ELF-1 (cell line): ENCODE measurements at regions not wholly inside any gene's neighbourhood (a gene's known extent, or its start where the extent isn't known, plus 50 kb on each side); places are given as distances from the start of the nearest gene placed in this dataset.
"Not testable (repeated sequence)": the region's sequence is repeated elsewhere in the genome, so short reads cannot be mapped to it uniquely, and the experiment has no call there.

Experiments used
- DNase-seq: peaks from one replicate; pipeline ENCODE4 v3.0.0-alpha.2; 2016; ENCODE audit warnings: low read depth, low spot score

DNA sequence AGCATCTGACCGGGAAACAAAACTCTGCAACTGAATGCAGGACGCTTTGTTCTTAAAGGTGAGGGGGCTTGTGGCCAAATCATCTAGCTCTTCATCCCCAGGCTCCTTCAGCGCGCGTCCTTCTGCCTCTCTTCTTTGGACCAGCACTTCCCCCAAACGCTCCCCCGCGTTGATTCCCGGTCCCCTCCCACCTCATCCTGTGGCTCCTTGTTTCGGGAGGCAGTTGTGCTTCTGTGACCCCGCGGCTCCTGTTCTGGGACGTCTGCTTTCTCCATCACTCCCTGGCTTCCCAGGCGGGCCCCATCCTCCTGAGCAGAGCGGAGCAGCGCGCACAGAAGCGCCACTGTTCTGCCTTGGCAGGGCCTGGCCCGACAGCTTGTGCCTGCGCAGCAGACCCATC lies 109.7 kb upstream of the ZNG1E start:
- DNase-seq: not testable (repeated sequence)

DNA sequence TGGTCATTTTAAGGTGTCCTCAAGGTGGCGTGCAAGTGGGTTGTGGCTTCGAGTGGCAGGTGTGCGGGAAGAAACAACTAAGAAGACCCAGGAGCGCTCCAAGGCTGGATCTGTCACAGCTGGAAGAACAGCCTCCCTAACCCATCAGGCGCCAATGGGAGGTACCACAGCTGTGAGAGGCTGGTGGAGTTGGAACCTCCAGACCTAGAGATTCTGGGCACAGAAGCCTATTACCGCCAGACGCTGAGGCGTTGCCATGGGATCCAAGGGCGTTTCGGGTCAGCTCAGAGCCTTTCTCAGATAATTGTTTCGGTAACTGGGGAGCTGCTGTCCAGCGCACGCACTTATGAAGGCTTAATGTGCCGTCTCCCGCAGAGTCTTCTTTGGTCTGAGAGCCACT lies 156.7 kb upstream of the ZNG1E start:
- not testable (repeated sequence) for DNase-seq

DNA sequence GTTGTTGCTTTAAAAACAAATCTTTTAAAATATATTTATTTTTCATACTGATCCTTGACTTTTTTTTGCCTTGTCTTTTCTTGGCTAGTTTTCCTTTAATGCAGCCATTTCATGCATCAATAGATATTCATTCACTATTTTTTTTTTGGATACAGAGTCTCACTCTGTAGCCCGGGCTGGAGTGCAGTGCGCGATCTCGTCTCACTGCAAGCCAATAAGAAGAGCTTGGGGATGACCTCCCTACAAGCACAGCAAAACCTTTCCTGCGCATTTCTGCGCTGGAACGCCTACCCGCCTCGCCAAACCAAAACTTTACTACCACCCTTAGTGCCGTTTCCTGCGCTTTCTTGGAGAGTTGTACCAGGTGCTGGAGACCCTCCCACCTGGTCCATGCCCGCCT lies 161.3 kb upstream of the ZNG1E start:
- not testable (repeated sequence) for DNase-seq

DNA sequence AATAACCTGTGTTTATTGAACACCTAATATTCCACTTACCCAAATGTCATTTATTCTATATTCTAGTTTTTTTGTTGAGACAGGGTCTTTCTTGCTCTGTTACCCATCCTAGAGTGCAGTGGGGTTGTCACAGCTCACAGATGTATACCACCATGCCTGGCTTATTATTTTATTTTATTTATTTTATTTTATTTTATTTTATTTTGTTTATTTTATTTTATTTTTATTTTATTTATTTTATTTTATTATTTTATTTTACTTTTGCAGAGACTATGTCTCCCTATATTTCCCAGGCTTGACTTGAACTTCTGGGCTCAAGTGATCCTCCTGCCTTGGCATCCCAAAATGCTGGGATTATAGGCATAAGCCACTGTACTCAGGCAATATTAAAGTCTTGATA lies 167.8 kb upstream of the ZNG1E start:
- not testable (repeated sequence) for DNase-seq

DNA sequence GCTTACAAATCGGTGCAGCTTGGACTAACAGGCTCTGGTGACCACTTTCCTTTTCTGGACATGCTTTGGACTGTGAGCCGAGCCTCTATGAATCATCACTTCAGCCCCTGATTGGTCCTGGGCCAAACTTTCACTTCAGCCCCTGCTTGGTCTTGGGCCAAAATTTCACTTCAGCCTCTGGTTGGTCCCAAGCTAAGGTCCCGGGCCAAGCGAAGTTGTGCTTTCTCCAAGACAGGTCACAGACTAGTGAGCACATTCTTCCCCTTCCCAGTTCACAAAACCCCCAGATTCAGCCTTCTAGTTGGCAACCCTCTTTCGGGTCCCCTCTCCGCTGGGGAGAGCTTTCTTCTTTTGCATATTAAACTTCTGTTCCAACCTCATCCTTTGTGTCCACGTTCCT lies 171.0 kb upstream of the ZNG1E start:
- not testable (repeated sequence) for DNase-seq

DNA sequence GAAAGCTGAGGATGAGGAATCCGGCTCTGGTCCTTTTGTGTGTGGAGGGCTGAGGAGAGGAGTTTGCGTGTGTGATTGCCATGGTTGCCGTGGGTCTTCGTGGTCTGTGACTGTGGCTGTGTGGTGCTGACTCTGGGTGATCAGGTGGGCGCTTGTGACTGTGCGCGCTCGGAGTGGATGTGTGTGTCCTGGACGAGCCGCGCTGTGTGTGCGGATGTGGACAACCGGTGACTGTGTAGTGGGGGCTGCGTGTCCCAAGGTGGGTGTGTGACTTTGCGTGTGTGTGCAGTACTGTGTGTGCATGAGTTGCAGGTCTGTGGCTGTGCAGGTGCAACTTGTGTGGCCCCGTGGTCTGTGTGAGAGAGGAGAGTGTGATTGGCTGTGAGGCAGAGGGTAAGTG lies 172.0 kb upstream of the ZNG1E start:
- not testable (repeated sequence) for DNase-seq

DNA sequence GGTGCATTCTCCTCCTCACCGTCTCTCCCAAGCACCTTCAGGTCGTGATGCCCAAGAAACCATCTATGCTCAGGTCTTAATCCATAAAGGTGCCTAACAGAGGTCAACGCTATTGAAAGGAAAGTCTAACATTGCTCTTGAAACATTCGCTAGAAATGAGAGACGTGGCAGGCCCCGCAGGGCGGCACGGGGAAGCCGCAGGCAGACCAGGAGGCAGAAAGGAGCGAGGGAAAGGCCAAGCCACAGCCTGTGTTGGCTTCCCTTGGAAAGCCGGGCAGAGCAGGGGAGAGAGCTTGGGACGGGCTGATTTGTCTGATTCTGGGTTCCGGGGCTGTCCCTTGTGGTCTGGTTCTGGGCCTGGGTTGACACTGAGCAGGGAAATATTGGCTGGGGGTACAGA lies 192.8 kb upstream of the ZNG1E start:
- DNase-seq: not testable (repeated sequence)

DNA sequence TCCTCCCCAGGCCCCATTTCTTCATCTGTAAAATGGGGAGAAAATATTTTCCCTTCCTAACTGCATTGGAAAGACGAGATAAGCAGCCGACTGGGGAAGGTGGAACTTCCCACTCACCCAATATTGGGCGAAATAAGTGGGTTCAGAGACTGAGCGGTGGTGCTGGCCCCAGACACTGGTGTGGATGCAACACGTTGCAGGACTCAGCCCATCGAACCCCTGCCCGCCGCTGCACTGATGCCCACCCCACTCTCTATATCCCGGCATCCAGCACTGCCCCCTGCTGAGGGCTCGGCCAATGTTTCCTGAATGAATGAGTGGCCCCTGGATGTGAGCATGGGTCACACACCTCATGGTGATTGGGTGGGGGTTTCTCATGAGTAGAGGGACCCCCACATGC lies 194.4 kb upstream of the ZNG1E start:
- not testable (repeated sequence) for DNase-seq

DNA sequence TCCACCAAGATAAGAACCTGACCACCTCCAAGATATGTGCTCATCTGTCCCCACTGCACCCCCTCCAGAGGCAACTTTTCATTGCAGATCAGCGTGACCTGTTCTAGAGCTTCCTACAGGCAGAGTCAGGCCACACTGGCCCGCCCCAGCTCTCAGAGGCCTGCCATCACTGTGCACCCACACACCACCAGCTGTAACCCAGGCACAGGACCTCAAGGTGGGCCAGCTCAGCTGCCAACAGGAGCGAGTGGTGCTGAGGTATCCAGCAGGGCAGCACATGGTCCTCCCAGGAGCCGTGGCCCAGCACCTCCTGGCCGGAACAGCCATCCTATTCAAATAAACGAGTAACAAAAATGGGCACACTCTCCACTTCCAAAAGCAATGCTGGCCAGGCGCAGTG lies 189.9 kb upstream of the FOXD4L5 start:
- DNase-seq: not testable (repeated sequence)

DNA sequence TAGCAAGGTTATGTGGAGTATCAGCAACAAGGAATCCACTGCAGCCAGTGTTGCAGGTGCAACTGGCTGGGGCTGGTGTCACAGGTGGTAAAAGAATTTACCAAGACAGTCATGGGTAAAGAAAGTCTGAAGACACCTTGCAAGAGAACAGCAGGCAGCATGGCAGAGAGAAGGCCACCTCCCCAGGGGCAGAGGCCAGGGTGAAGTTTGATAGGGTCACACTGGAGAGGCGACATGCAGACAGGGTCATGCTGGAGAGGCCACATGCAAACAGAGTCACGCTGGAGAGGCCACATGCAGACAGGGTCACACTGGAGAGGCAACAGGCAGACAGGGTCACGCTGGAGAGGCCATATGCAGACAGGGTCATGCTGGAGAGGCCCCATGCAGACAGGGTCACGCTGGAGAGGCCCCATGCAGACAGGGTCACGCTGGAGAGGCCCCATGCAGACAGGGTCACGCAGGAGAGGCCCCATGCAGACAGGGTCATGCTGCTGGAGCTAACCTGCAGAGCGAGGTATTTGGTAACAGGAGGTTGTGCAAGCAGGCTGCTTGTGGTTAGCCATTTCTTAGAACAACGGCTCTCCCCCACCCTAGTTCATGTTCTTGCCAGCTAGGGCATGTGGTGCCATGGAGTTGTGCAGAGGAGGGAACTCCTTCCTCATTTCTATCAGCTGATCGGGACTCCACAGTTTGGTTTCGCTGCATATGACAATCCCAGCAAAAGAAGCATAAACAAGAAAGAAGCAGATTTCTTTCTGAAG lies 188.2 kb upstream of the FOXD4L5 start:
- not testable (repeated sequence) for DNase-seq

DNA sequence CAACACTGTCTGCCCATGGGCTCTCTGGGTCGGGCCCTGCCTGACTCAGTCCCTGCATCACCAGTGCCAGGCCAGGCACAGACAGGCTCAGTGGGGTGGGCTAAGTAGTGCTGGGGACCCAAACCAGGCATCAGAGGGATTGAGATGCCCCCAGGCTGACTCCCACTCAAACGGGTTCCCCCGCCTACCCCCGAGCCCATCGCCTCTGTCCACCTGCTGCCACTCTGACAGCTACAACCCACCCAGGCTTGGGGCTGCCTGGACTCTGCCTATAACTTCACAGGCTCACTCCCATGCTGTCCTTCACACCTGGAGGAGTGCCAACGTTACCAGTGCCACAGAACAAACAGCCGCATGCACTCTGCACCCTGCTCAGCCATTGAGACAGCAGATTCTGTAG lies 186.1 kb upstream of the FOXD4L5 start:
- DNase-seq: not testable (repeated sequence)

DNA sequence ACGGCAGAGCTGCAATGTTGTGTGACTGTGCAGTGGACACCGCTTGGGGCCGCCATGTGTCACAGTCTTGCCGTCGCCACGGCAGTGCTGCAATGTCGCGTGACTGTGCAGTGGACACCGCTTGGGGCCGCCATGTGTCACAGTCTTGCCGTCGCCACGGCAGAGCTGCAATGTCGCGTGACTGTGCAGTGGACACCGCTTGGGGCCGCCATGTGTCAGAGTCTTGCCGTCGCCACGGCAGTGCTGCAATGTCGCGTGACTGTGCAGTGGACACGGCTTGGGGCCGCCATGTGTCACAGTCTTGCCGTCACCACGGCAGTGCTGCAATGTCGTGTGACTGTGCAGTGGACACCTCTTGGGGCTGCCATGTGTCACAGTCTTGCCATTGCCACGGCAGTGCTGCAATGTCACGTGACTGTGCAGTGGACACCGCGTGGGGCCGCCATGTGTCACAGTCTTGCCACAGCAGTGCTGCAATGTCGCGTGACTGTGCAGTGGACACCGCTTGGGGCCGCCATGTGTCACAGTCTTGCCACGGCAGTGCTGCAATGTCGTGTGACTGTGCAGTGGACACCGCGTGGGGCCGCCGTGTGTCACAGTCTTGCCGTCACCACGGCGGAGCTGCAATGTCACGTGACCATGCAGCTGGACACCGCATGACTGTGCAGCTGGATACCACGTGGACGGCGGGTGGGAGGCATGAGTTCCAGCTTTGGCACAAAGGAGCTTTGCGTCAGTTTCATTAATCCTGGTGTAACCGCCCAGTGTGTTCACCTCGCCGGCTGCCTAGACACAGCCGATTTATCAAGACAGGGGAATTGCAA lies 182.1 kb upstream of the FOXD4L5 start:
- DNase-seq: not testable (repeated sequence)

DNA sequence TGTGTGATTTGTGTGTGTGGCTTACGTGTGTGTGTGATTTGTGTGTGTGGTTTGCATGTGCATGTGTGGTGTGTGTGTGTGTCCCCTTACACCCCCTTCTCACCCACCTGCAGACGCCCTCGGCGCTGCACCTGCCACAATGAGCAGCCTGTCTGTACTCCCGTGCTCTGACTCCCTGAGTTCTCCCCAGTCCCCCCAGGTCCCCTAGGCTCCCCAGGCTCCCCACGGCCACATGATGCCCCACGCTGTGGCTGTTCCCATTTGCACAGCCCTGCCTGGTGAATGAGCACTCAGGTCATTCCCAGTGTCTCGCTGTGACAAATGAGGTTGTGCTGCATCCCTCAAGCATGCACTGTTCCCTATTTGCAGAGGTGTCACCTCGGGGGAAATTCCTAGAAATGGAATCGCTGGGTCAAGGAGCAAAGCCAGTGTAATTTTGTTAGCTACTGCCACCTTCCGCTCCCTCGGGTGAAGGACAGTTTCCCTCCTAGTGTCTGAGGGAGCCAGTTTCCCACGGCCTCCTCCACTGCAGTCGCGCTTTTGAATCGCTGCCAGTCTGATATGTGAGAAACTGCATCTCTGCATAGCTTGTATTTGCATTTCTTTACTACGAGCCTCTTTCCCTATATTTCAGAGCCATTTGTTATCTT lies 180.4 kb upstream of the FOXD4L5 start:
- DNase-seq: not testable (repeated sequence)

DNA sequence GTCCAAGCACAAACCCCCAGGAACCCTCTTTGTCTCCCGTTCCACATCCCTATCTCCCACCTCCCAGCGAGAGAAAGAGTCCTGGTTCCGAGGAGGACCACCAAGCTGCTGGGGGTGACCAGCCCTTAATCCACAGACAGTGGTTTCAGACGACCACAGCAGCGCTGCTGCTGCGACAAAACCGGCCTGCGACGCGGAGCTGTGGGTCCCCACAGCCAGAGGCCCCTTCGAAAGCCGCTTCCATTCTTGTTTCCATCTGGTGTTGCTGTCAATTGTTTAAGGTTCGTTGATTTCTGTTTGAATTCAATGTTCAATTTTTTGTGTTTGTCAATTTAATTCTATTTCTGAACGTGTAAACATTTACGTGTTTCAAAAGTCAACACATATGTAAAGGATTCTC lies 177.5 kb upstream of the FOXD4L5 start:
- DNase-seq: not testable (repeated sequence)

DNA sequence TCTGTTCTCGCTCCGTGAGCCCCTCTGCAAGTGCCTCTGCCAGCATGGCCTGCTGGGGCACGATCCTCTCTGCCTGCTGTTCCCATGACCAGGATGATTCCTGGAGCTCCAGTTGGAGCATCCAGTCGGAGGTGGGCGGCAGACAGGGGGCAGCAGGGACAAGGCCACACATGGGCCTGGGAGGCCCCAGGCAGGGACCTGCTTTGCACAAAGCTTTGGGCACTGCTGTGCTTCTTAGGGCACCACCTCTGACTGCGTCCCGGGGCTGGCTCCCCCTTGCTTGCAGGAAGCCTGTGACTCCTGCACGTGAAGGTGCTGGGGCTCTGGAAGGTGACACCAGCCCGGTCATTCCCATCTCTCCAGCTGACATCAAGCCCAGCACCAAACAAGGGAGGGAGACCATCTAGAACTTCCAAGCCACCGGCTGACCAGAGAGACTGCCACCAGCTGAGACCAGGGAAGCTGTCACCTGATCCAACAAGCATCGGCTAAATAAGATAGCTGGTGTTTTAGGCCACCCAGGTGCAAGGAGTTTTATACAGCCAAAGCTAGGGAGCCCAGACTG lies 174.8 kb upstream of the FOXD4L5 start:
- no peak for DNase-seq

DNA sequence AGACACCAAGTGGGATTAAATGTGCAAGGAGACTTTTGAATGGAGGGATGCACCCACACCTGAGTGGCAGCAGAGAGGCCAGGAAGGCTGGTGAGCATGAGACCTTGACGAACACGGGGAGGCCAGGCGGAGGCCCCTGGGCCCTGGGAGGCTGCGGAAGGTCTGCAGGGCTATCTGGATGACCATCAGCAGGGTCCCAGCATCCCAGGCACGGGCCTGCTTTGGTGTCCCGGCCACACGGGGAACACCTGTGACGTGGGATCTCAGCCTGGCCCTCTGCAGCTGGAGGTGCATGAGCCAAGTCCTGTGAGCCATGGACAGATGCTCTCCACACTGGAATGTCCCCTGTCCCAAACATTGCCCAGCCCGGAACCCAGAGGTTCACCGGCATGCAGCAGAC lies 174.0 kb upstream of the FOXD4L5 start:
- no peak for DNase-seq

DNA sequence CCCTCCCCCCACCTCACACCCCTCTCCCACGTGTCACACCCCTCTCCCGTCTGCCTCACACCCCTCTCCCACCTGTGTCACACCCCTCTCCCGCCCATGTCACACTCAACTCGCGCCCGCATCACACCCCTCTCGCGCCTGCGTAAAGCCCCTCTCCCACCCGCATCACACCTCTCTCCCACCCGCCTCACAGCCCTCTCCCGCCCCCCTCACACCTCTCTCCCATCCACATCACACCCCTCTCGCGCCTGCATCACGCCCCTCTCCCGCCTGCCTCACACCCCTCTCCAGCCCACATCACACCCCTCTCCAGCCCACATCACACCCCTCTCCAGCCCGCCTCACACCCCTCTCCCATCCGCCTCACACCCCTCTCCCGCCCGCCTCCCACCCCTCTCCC lies 173.5 kb upstream of the FOXD4L5 start:
- DNase-seq: no peak

DNA sequence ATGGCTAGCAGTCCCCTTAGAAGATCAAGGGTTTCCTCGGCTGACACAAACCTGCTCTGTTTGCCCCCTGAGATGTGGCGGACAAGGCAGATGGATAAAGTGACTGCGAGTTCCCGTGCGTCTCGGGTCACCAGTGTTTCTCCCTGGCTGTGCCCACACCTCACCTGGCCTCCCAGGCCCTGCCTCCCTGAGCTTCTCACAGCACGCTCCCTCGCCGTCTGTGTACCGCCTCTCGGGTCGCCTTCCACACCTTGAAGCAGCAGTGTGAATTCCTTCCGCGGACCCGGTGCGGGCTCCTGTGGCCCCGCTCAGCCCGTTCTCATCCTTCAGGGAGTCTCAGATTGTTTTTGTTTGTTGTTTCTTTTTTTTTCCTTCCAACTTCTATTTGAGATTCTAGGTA lies 172.0 kb upstream of the FOXD4L5 start:
- not testable (repeated sequence) for DNase-seq

DNA sequence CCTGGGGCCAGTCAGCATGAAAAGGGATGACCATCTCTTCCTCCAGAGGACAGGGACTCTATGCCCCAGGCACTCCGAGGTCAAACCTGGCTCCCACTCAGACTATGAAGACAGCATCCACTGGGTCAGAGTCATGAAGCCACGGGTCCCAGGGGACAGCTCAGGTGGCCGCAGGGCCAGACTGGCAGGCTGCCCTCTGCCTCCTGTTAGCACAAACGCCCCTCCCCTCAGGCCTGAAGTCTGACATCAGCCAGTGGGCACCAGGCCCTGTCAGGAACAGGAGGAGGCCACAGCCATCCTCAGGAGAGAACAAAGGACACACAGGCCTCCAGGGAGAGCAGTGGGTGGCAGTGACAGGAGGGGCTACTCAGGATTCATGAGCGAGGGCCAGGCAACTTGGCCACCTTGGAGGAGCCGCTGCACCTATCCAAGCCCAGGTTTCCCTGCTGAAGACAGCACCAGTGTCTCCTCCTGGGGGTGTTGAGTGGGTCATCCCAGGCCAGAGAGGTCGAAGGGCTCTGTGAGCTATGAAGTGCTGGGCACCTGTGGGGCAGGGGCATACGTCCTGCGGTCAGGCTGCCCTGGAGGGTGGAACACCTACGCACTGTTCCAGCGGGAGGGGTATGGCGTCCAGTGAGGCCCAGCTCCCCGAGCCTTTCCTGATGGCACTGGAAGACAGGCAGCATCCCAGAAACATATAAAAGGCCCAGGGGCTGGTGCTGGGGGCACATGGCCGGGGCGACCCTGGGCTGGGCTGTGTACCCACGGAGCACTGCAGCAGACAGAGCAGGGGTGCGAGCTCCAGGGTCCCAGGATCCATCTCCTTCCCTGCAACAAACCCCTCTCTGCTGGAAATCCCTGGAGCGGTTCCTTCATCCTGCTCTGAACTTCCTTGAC lies 171.0 kb upstream of the FOXD4L5 start:
- DNase-seq: not testable (repeated sequence)

DNA sequence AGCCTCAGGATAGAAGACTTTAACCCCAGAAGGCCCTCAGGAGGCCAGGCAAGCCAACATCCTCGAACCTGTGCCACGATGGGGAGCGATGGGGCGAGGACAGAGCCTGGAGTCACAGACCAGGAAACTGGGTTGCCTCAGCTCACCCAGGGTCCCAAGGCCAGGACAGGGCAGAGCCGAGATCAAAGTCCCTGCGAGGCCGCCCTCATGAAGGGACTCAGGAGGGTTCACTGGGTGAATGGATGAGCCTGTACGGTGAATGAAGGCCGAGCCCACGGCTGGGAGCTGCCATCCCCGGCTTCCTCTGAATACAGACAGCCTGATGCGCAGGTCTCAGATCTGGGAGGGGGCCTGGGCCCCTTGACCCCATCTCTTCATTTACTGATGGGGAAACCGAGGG lies 170.1 kb upstream of the FOXD4L5 start:
- not testable (repeated sequence) for DNase-seq

DNA sequence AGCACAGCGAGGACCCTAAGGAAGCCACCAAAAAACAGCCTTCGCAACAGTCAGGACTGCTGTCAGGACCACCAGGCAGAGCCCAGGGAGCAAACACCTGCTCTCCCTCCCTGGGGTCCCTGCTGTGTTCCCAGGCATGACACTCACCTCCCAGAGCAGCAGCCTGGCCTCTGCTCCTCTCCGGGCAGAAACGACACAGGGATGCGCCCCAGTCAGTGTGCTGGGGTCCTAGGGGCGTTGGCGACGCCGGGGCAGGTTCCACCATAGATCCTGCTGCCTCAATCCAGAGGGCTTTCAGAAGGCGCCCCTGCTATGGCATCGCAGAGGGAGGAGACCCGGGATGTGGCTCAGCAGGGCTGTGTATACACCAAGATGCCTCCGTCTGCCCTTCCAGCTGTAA lies 169.7 kb upstream of the FOXD4L5 start:
- DNase-seq: not testable (repeated sequence)
